ENCODE measurements at regions not wholly inside any gene's neighbourhood (a gene's known extent, or its start where the extent isn't known, plus 50 kb on each side); places are given as distances from the start of the nearest gene placed in this dataset.

GRCh38 chr10:8617792-8618191 is 563.3 kb downstream of the GATA3 start:
- H2AK9ac ChIP-seq (replicated peaks; ENCODE audit: low read depth, low read length, poor library complexity): no peak overlapping the region
- H2AFZ ChIP-seq (replicated peaks; ENCODE audit: low read length, poor library complexity): no peak overlapping the region
- H3K9me1 ChIP-seq (ENCODE audit: insufficient read depth, low read length): no peaks in the 10 kb centered on the region
- intact Hi-C loops (cut with micrococcal nuclease): no loop called here
- H2BK15ac ChIP-seq (ENCODE audit: low read depth, low read length): no peak overlapping the region
- ATAC-seq (ENCODE audit: low read depth): no peak
- no peak overlapping the region for H3K4me3 ChIP-seq (ENCODE audit: insufficient read depth, low read depth, low read length)
- no peak overlapping the region for H3K56ac ChIP-seq (ENCODE audit: extremely low read depth, insufficient read depth, low read length)
- no peak overlapping the region for H4K5ac ChIP-seq (ENCODE audit: low read depth, low read length)
- no peak overlapping the region for H3K4ac ChIP-seq (ENCODE audit: low read depth, low read length)
- no peak overlapping the region for H2BK120ac ChIP-seq (ENCODE audit: low read depth, low read length)
- H3K18ac ChIP-seq (ENCODE audit: low read depth, low read length): no peak overlapping the region
- dilution Hi-C loops (cut with HindIII; ENCODE audit: low sequenced_read_pairs, unreplicated experiment): no loop called here
- no peaks in the 10 kb centered on the region for H3K36me3 ChIP-seq (ENCODE audit: control insufficient read depth, insufficient read depth, low read length)
- no peak overlapping the region for H3K27ac ChIP-seq (ENCODE audit: insufficient read depth, low read length)
- no peaks in the 10 kb centered on the region for H3K4me1 ChIP-seq (ENCODE audit: control insufficient read depth, insufficient read depth, low read length)
- in situ Hi-C loops (cut with MboI; ENCODE audit: low sequenced_read_pairs): no loop called here
- WGBS, 2 experiments (ENCODE audit: extremely low coverage in 2 of 2, insufficient read length in 1 of 2): no CpG with 5 or more reads among the region's 2 CpGs
- no peaks in the 10 kb centered on the region for H4K20me1 ChIP-seq (ENCODE audit: insufficient read depth, low read length)
- H4K8ac ChIP-seq (ENCODE audit: low read depth in 2 of 2, low read length in 2 of 2): no peak overlapping the region
- TF ChIP-seq RFX5 (IDR thresholded peaks at IDR 0.05; ENCODE audit: low read depth, low read length): no peak
- TF ChIP-seq NFE2L2 (IDR thresholded peaks at IDR 0.05; ENCODE audit: low read depth, low read length): no peak
- TF ChIP-seq USF2 (IDR thresholded peaks at IDR 0.05; ENCODE audit: low read depth, low read length): no peak
- TF ChIP-seq SMC3 (IDR thresholded peaks at IDR 0.05; ENCODE audit: low read depth, low read length): no peak
- no peak for TF ChIP-seq CHD1 (IDR thresholded peaks at IDR 0.05; ENCODE audit: low read depth, low read length)
- no peak for TF ChIP-seq MXI1 (IDR thresholded peaks at IDR 0.05; ENCODE audit: borderline replicate concordance, low read depth, low read length)
- no peak for TF ChIP-seq RAD21 (IDR thresholded peaks at IDR 0.05; ENCODE audit: low read length)
- no peak for TF ChIP-seq ELK1 (IDR thresholded peaks at IDR 0.05; ENCODE audit: borderline replicate concordance, low read depth, low read length)
- no peak for TF ChIP-seq BHLHE40 (IDR thresholded peaks at IDR 0.05; ENCODE audit: low read depth, low read length)
- no peak for TF ChIP-seq FOS (IDR thresholded peaks at IDR 0.05; ENCODE audit: low read depth, low read length)
- TF ChIP-seq MAFK (IDR thresholded peaks at IDR 0.05; ENCODE audit: low read depth, low read length): no peak
- TF ChIP-seq CTCF (conservative IDR thresholded peaks at IDR 0.05; ENCODE audit: low read depth, low read length): no peak
- no peak for TF ChIP-seq MAZ (IDR thresholded peaks at IDR 0.05; ENCODE audit: borderline replicate concordance, low read depth, low read length)
- no peak for TF ChIP-seq RCOR1 (IDR thresholded peaks at IDR 0.05; ENCODE audit: insufficient replicate concordance, low read length)
- no peak for TF ChIP-seq CEBPB (IDR thresholded peaks at IDR 0.05; ENCODE audit: low read depth, low read length)
- no peak for TF ChIP-seq POLR2A (IDR thresholded peaks at IDR 0.05; ENCODE audit: low read depth, low read length)
- H2BK20ac ChIP-seq (ENCODE audit: low read depth, low read length): no peak overlapping the region
- no peaks in the 10 kb centered on the region for H3K27me3 ChIP-seq (ENCODE audit: control insufficient read depth, insufficient read depth, low read length)
- H4K91ac ChIP-seq (ENCODE audit: insufficient read depth, low read depth, low read length): no peak overlapping the region
- DNase-seq: no peak
- H2BK5ac ChIP-seq (ENCODE audit: low read depth, low read length, poor library complexity, severe bottlenecking): no peak overlapping the region
- no peak overlapping the region for H3K9ac ChIP-seq (ENCODE audit: low read depth, low read length)
- no peak overlapping the region for H3K4me2 ChIP-seq (ENCODE audit: low read depth, low read length)
- H2AK5ac ChIP-seq (ENCODE audit: low read depth, low read length): no peak overlapping the region
- H3K79me1 ChIP-seq (ENCODE audit: low read depth in 1 of 2, low read length in 2 of 2): no peaks in the 10 kb centered on the region
- H3K14ac ChIP-seq (replicated peaks; ENCODE audit: low read depth, low read length): no peak overlapping the region
- H3K23ac ChIP-seq (ENCODE audit: low read depth, low read length): no peak overlapping the region
- no TSS peak for BruUV-seq (replicated peaks)
- ChIA-PET CTCF (no interaction called here), POLR2A (ENCODE audit: unreplicated experiment) (no interaction called here)
- peaks cover 17% of the 10 kb centered on the region for H3K9me3 ChIP-seq (ENCODE audit: control insufficient read depth, insufficient read depth, low read length)

Data from IMR-90 (cell line).